Activated CD4-positive, alpha-beta T cell treated with anti-CD3 and anti-CD28 coated beads, Interleukin-2, amount 50 U/mL, for 48 hours (primary cell): ENCODE measurements at regions not wholly inside any gene's neighbourhood (a gene's known extent, or its start where the extent isn't known, plus 50 kb on each side); places are given as distances from the start of the nearest gene placed in this dataset.

Experiments
- DNase-seq, 2 experiments: peaks; one replicate each; pipeline ENCODE4 v3.0.0-alpha.2; 2020

DNA sequence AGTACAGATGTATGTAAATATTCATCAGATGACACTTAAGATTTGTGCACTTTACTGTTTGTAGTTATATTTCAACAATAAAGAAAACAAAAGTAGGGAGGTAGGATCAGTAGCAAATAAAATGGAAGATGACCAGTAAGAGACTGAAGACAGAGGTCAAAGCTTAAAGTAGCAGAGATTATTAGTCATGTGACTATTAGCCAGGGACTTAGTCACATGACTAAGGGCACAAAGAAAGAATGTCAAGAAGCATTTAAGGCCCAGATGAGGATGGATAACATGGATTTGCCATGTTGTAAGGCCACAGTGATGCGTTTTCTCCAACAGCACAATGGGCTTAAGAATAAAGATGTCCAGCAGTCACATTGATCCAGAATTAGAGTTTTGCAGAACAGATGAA, 479.6 kb downstream of the BCOR start:
- no peak for DNase-seq

DNA sequence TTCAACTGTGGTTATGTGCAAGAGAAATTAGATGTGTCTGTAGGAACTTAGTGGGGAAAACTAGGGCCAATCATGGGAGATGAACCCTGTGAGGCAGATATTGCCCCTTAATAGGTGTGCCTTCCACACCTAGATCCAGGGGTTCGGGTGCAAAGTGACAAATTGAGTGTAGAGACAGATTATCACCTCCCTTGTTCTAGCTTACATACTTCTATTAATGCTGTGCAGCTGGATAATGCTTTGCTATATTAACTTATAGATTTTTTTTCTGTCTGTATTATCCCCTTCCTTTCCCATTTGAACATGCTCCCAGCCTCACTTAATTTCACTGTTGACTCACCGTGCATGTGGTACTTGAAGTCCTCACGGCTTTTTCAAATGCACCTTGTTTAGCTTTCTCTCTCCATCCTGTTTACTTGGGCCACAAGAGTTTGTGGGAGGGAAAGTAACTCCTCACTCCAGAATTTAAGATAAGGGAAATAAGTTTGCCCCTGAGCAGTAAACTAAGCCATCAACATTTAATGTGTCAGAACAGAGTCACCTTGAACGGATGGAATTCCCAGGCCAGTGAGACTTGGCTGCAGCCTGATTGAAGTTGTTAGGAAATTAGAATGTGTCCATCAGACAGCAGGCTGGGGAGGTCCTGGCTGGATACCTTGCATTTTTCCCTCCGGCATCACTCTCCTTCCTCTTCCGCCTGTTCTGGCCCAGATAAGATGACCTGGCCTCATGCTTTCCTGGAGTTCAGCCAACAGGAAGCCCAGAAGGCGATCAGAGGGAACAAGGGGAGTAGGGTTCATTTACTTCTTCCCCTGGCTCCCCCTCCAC, 478.4 kb downstream of the BCOR start:
- DNase-seq = no peak

DNA sequence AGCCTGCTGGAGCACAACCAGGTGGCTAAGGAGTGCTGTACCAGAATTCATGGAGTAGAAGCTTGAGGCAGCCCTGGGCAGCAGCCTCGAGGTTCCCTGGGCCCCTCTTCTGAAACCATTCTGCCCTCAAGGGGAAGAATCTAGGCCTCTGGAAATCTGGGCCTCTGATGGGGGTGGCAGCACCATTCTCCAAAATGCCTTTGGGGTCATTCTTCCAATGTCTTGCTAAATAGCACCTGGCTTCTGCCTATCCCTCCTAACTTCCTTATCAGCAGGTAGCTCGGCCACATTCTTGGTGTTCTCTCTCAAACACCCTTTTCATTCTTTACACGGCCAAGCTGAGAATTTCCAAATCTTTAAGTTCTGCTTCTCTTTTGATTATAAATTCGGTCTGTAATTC, 473.6 kb downstream of the BCOR start:
- no peak for DNase-seq

DNA sequence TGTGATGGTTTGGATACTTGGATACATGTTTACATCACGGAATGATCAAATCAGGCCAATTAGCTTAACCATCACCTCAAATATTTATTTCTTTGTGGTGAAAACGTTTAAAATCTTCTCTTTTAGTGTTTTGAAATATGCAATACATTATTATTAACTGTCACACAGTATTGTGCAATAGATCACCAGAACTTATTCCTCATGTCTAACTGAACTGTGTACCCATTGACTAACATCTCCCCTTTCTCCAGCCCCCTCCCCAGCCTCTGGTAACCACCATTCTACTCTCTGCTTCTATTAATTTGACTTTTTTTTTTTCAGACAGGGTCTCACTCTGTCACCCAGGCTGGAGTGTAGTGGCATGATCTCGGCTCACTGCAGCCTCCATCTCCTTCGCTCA, 471.9 kb downstream of the BCOR start:
- no peak for DNase-seq

DNA sequence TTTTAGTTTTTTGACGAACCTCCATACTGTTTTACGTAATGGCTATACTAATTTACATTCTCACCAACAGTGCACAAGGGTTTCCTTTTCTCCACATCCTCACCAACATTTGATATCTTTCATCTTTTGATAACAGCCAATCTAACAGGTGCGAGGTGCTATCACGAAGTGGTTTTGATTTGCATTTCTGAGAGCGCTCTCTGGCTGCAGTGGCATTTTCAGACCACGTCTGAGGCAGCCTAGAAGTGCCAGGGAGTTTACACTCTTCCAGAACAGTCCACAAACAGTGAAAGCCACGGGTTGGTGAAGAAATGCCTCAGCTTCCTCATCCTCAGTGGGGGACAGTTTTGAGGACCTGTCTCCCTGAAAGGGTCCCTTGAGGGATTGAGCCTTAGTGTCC, 471.0 kb downstream of the BCOR start:
- DNase-seq = no peak

DNA sequence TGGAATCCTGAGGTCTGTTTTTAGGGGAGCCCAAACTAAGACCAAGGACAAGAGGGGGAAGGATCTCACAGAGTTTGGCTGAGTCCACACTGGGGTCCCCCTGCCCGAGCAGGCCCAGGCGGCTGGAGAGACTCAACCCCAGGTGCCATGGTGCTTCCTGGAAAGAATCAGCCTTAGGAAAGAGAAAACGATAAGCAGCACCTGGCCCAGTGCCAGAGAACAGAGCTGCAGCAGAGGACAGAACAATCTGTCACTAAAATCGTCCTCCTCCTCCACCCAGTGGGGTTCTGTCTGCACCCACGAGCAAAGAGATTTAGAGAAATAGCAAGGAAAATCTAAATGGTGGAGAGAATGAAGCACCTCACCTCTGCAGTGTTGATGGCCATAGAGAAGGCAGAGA, 470.5 kb downstream of the BCOR start:
- no peak for DNase-seq

DNA sequence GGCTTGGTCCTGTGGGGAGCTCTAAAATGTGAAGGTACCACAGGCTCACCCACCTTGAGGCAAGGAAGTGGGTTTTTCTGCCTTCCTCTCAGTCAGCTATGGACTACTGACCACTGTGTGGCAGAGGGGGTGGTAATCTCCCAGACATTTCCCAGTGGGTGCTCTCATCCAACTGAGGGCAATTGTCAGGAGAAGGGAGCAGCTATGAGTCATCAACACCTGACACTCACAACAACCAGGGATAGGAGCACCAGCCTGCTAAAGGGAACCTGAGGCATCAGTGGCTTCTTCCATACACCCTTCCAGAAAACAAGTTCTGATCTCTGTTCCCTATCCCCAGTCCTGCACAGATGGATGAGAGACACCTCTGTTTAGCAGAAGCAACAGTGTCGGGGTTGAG, 468.8 kb downstream of the BCOR start:
- no peak for DNase-seq

DNA sequence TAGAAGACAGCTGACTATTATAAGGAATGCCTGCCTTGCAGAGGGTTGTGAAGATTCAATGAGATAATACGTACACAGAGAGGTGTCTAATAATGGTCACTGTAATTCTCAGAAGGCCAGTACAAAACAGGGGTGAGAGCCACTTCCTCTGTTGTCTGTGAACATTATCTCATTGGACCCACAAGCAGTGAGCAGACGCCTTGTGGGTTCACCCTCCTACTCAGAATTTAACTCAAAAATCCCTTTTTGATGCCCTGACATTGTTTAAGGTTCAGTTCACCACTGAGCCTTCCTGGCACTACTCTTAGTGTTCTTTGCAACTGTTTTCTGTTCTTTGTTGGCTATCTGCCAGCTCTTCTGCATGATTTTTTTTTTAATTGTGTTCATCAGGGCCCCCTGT, 467.4 kb downstream of the BCOR start:
- no peak for DNase-seq

DNA sequence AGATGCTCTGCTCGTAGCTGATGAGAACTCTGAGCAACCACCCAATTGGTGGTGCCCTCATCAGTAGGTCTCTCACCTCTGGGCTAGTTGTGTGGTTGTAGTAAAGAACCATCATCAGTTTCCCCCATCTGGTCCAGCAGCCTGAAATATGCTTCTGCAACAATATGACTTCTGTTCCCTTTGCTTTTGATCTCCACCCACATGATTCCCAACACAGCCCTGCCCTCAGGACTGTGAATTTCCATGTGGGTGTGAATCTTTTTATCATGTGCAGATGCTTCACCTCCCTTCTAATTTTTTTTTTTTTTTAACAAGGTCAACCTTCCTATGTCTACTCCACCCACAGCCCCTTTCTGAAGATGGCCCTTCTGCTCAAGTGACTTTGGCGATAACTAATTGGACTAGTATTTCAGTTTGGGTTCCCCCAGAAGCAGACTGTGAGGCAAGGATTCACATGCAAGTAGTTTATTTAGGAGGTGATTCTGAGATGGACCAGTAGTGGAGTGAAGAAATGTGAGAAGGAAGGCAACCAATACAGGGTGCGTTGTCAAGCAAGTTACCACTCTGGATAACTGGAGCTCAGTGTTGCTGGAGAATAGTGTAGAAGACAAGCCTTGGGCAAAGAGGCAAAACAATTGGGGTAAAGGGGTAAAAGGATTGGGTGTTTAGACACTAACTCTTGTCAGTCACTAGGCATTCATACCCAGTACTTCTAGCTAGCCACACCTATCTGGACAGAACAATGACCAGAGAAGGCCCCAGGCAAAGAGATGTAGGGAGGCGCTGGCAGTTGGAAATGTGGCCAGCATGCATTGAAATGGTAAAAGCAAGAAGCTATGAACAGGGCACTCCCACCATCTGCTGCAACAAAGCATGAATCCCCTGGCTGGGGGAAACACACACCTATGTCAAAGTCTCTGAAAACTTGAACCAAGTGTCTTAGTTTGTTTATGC, 466.2 kb downstream of the BCOR start:
- no peak for DNase-seq

DNA sequence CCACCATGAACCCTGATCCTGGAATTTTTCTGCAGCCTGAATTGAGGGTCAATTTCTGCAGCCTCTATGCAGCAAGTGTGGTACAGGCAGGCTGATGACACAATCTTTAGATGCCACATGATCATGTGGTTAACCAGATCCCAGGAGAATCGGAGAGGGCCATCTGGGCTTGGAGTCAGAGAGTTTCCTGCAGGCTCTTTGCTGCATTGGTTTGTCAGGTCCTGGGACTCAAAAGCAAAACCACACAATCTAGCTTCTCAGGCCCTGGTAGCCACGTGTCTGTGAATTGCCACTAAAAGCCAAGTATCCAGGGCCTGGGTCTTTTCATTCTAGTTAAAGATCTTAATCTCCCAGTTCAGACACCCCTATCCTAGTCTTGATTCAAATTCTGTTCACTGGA, 464.5 kb downstream of the BCOR start:
- no peak for DNase-seq

DNA sequence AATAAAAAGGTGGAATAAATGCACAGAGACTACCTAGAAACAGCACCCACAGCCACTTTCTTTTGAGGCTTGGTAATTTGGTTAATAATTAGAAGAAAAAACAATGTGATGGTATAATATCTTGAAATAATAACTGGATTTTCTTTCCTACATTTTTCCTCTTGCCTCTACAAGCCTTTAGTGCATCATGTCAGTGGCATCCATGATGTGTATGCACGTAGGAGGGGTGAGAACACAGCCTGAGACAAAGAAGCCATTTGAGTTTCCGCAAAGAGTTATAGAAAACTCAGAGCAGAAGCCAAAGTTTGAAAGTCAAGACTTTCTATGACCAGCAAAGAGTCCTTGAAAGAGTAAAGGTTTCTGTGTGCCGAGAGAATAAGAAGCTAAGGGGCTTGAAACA, 461.3 kb downstream of the BCOR start:
- DNase-seq = no peak

DNA sequence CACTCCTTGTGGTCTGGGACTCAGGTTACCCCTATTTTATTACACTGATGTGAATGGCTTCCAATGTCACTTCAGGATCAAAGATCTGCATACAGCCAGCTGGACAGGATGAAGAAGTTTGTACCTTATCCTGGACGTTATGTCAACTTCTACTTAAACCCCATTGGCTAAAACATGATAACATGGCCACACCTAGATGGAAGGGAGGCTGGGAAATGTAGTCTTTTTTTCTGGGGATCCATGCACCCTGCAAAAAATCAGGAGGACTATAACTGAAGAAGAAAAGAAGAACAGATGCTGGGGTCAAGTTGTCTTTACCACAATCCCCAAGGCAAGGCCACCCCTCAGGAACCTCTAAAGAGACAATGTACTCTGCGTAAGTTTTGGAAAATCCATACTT, 459.2 kb downstream of the BCOR start:
- DNase-seq = no peak

DNA sequence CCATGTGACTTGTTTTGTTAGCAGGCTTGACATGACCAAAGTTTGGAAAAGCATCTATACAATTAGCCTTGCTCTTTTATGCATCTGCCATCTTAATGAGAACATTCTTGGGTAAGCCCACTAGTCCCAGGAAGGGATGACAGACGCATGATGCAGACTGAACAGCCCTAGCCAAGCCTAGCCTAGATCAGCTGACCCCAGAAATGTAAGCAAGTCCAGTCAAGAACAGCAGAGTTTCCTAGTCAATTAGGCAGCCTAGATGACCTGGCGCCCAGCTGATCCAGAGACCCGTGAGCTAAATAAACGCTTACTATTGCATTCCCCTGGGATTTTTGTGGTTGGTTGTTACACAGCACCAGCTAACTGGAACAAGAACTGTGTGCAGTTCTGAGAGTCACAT, 457.9 kb downstream of the BCOR start:
- no peak for DNase-seq

DNA sequence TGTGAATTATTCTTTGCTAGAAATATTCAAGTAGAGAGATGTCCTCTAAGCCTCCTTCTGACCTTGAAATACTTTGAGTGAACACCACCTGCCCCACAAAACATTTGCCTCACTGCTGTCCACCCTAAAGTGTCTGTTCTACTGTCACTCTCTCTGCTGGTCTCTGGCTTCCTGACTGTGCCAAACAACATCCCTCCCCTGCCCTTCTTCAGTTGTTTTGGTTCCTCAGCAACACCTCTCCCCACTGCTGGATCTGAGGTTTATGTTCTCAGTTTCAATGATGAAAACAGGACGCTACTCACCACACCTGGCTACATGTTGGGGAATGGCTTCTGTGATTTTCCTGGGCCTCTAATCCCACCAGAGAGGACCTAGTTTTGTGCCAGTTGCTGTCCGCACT, 456.9 kb downstream of the BCOR start:
- DNase-seq = no peak

DNA sequence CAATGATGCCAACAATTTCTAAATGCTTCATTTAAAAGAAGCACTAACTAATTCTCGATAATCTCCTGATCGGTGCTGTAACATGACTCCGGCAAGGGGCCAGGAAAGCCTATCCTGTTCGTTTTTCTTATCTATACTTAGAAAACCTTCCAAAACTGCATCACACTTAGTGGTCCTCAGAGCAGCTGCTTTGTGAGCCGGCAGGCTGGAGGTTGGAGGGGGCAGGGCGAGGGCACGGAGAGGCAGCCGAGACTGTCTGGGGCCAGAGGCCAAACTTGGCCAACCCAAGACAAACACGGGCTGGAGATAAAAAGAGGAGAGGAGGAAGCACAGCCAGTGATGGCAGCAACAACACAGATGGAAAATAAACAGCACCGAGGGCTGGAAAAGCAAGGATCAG, 455.7 kb downstream of the BCOR start:
- DNase-seq = no peak

DNA sequence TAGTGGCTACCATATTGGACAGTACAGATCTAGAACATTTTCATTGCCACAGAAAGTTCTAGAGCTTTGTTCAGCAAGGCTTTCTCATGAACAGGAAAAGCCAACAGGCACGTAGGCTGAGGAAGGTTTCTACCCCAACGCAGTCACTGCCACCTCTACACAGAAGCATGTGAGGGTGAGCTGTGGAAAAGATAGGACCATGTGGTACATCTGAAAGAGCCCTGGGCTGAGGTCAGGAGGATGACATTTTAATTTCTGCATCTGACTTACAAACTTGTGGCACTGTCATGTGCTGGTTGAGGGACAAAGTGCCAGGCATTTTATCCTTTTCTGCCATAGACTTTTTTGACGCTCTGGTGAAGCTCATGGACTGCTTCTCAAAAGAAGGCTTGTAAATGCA, 454.2 kb downstream of the BCOR start:
- peak in 1 of 2 experiments; percentile 8 for DNase-seq

DNA sequence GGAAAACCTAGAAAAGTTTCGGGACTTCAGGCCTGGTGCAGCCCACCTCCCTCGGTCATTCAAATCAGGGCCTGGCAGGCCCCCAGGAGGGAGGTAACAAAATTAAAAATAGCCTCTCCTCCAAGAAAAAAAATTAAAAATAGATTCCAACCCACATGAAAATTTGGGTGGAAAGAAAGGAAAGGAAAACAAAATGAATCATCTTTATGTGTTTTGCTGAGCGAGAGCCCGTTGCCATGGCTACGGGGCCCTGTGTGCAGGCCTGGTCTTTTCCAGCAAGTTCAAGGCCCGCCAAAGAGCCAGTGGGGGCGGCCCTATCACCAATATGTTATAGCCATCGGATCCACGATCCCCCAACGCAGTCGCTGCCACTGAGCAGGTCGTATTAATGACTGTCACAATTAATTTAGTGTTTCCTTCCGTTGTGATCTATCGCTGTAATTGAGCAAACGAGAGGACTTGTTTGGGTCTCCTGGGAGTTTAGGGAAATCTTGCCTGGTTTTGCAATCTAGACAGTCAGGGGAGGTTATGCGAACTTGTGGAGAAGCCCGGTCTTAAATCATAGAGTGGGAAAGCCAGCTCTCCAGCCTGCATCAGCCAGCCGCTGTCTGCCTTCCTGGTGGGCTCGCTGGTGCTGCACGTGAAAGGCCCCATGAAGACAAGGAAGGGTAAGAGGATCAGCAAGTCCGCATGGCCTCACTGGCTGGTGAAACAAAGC, 452.4 kb downstream of the BCOR start:
- DNase-seq = peak; percentile 31 to 41

DNA sequence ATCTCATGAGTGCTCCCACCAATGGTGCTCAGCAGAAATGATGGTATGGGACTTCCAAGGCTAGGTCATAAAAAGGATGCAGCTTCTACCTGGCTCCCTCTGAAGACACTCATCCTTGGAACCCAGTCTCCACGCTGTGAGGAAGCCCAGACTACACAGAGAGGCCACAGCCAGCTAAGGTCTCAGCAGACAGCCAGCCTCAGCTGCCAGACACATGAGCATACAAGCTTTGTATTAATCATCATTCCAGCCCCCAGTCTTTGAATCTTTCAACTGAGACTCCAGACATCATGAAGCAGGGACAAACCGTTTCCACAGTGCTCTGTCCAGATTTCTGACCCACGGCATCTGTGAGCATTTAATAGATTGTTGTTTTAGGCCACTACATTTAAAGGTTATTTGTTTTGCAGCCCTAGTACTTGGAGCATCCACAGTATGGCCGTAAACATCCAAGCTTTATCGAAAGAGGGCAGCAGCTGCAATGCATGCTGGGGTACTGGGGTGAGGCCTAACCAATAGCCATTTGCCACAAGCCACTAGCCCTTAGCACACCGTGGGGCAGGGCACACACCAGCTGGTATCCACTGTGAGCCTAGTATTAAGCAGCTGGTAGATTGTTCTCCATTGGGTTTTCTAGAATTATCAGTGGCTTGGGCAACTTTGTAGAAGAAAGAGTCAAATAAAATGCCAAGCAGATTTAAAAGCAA, 449.1 kb downstream of the BCOR start:
- DNase-seq = no peak

DNA sequence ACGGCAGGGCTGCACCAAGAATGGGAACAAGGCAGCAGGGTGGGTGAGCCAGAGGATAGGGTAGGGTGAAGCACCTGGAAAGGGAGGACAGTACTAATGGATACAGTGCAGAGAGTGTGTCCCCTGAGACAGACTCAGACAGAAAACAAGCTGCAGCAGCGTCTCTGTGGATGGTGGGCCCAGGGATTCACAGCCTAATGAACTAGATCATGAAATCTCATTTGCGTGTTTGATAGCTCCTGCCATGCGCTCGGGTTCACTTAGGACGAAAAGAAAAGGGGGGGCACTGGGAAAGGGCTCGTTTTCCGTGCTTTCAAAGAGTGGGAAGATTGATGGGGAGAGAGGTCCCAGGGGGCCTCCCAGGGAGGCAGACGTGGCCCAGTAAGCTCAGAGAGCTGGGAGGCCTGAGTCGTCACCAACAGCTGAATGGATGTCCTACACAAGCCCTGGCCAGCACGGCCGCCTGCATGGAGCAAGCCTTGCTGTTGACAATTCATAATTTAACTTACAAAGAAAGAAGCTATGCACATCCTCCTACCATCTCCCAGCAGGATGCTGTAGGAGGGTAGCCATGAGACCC, 446.9 kb downstream of the BCOR start:
- DNase-seq = no peak

DNA sequence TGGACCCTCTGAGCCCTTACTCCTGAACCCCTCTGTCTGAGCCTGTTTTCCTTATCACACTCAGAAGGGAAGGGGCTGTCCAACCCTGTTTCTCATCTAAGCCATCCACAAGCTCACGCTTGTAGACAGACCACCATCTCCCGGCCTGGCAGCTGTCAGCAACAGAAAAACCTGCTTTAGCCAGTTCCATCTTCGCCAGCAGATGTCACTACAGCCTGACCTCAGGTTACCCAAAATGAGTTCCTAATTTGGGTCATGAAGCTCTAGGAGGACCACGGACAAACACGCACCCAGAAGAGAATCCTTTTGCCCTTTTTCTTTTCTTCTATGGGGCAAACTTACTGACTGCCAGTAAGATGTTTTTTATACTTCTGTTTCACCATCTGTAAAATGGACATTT, 445.4 kb downstream of the BCOR start:
- peak; percentile 36 to 43 for DNase-seq

DNA sequence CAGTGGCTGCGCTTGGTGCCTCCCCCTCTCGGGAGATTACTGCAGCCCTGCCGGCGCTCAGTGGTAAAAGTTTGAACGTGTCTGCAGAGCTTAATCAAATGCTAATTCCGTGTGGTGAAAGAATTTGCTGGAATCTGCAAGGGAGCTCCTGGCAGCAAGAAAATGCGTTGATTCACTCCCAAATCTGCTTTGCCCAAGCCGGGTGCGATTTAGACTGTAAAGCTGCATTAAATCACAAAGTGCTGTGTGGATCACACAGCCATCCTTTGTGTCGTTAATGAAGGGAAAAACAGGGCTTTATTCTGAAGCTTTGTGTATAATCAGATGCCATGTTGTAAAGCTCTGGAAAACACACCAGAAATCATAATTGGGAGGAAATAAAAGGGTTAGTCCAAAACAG, 444.1 kb downstream of the BCOR start:
- DNase-seq = no peak

DNA sequence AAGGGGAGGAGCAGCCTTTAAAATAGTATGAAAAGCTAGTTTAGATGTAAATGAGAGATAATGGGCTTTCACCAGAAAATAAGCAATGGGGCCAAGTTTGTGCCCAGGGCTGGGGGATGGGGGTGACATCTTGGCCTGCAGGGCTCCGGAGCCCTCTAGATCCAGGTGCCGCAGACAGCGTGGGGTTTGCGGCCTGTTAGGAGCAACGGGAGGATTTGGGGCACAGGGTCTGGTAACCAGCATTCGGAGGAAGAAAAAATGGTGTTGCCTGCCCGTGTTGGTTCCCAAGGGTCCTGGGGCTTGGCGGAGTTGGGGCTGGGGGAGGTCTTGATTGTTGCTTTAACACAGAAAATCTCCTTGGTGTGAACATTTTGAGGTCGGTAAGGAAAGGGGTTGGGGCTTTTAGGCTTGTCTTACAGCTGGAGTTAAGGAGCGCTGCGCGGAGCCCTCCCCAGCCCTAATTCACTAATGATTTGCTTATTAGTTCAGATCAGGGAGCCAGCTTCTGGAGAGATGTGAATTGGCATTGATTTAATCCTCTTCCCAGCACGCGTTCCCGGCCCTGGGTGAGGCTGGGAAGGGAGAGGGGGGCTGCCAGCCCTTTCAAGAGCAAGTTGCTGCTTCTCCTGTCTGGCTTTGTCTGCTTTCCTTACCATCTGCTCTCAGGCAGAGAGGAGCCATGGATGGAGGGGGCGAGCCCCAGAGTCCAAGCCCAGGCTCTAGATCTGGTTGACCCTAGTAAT, 443.4 kb downstream of the BCOR start:
- DNase-seq = no peak
